GM12892 (cell line): ENCODE measurements at regions not wholly inside any gene's neighbourhood (a gene's known extent, or its start where the extent isn't known, plus 50 kb on each side); places are given as distances from the start of the nearest gene placed in this dataset.

Experiments
- DNase-seq: peaks from one replicate; pipeline ENCODE4 v3.0.0; 2011; ENCODE audit not compliant: insufficient read length
- FAIRE-seq: peaks from 2 replicates; lab custom pipeline; 2011; peaks lifted over from hg19 to GRCh38; lab: Jason Lieb, UNC
- POLR2A ChIP-seq: IDR thresholded peaks from 2 replicates; pipeline ENCODE4 v1.6.1; 2011; ENCODE audit warnings: low read depth, low read length, control low read depth
- POLR2AphosphoS5 ChIP-seq: IDR thresholded peaks from 2 replicates; pipeline ENCODE4 v1.6.1; 2011; ENCODE audit warnings: low read depth, low read length, control low read depth
- TAF1 ChIP-seq: IDR thresholded peaks from 2 replicates; pipeline ENCODE4 v1.6.1; 2011; ENCODE audit warnings: low read depth, mild to moderate bottlenecking, control low read depth, low read length, borderline replicate concordance

DNA sequence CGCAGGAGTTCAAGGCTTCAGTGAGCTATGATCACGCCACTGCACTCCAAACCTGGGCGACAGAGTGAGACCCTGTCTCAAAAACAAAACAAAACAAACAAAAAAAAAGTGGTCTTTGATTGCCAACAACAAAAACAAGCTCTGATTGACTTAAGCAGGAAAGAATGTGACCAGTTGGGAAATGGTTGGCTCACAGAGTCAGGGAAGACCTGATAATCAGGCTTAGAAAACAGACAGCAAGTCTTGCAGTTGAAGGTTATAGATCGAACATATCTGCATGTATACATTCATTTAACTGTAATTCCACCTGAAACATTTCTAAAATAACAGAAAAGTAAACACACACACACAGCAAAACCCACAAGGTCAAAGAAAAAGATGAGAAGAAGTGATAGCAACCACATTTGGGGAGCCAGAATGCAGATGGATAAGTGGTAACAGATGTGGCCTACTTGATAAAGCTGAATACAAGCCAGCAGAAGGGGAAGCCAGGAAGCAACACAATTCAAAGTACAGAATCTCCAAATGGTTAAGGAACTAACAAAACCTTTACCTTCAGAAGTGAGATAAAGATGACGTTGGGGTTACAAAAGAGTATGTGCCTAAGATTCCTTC, 699.9 kb upstream of the ZNF385D start:
- FAIRE-seq (no peak), DNase-seq (no peak)

DNA sequence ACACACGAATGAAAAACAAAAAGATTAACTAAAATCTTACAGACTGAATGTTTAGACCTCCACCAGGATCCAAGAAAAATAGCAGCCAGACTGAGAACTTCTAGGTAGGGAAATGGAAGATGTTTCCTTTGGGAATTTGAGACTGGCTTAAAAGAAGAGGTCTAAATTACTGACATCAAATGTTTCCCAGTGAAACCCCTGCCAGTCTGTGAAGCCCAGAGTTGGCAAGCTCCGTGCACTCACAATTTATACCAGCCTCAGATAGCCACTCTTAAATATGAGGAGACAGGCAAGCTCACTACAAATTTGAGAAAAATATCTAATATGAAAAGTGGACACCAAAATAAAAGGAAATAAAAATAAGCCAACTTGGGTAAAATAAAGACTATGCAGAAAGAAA, 700.5 kb upstream of the ZNF385D start:
- DNase-seq = no peak
- no peak for TF ChIP-seq POLR2A
- TF ChIP-seq POLR2AphosphoS5 = no peak
- no peak for TF ChIP-seq TAF1
- no peak for FAIRE-seq

More for the DNA sequence above, 699.9 kb upstream of the ZNF385D start:
- no peak for TF ChIP-seq TAF1
- TF ChIP-seq POLR2AphosphoS5 = no peak
- no peak for TF ChIP-seq POLR2A

DNA sequence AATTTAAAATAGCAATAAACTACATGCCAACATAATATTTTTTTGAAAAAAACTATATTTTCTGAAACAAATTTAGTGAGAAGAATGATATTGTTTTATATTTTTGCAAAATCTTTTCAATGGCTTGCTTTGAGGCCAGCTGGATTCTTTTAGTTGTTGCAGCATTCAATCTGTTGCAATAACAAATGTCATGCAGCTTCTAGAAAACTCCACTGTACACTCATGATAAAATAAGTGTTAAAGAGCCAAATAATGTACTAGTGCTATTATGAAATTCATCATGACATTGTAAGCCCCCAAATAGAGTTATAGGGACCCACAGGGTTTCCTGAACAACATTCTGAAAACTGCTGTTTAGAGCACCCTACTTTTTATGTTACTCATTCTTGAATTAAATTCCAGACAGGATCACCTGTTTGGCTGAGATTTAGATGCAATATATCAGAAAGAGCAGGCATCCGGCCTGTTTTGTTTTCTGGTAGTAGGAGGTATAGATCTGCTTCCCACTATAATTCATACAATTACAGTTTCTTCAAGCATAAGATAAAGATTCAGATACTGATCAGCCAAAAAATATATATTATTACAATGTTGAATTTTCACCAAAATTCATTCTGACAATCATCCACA, 703.0 kb upstream of the ZNF385D start:
- TF ChIP-seq POLR2A = no peak
- FAIRE-seq = no peak

DNA sequence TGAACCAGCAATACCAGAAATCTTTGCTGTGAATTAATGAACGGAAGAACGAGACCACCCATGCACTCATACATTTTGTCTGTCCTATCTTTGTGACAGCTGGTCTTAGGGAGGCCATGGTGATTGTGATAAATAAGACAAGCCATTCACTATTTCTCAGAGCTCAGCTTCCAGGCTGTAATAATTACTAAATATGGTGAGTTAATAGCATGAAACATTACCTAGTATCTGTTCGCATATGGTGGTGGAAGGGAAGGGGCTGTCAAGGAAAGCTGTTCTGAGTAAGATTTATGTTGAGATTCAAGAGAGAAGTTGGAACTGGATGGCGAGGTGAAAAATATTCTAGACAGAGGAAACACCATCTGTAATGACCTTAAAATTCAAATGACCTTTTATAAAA, 719.0 kb upstream of the ZNF385D start:
- no peak for FAIRE-seq
- DNase-seq = no peak
- TF ChIP-seq POLR2AphosphoS5 = no peak
- no peak for TF ChIP-seq TAF1

More for the DNA sequence above, 703.0 kb upstream of the ZNF385D start:
- DNase-seq = no peak

DNA sequence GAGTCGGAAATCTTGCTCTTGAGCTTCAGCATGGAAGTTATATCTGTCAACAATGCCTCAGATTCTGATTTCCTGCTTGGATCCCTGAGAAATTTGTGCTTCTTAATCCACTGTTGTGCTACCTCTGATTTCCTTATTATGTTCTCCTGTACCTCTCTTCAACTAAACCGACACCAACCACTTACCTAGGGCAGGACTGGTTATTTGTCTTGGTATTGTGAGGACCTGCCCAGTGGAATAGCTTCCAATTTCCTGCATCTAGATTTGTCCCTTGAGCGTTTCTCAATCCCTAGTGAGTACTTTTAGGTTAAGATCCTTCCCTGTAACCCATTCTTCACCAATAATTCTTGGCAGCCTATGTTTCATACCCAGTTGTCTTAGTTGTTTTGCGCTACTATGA, 720.5 kb upstream of the ZNF385D start:
- DNase-seq (no peak), FAIRE-seq (no peak)
- TF ChIP-seq POLR2AphosphoS5 = no peak
- no peak for TF ChIP-seq TAF1
- no peak for TF ChIP-seq POLR2A

DNA sequence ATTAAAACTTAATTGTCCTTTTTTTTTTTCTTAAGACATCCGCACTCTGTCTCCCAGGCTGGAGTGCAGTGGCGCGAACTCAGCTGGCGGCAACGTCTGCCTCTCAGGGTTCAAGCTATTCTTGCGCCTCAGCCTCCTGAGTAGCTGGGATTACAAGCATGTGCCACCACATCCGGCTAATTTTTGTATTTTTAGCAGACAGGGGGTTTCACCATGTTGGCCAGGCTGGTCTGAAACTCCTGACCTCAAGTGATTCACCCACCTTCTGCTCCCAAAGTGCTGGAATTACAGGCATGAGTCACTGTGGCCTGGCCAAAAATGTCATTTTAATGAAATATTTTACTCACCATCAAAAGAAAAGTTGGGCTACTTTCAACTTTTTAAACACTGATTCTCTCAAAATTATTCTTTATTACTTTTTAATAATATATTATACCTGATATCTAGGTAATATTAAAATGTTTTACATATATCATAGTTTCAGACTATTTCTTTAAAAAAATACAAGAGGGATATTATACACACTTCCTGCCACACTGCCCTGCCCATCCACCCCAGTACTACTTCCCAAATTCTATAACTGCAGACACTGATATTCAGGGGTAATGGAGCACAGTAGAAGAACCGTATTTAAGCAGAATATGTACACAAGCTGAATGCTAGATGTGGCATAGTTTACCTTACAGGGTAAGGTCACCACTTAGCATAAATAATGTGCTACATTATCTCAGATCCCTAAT, 723.9 kb upstream of the ZNF385D start:
- DNase-seq = no peak
- FAIRE-seq = no peak
- no peak for TF ChIP-seq TAF1
- TF ChIP-seq POLR2A = no peak
- no peak for TF ChIP-seq POLR2AphosphoS5

- no peak for FAIRE-seq
- DNase-seq = no peak
- TF ChIP-seq TAF1 (no peak), POLR2A (no peak), POLR2AphosphoS5 (no peak)
Measured at GRCh38 chr3:22475665-22476240, 724.7 kb upstream of the ZNF385D start.

DNA sequence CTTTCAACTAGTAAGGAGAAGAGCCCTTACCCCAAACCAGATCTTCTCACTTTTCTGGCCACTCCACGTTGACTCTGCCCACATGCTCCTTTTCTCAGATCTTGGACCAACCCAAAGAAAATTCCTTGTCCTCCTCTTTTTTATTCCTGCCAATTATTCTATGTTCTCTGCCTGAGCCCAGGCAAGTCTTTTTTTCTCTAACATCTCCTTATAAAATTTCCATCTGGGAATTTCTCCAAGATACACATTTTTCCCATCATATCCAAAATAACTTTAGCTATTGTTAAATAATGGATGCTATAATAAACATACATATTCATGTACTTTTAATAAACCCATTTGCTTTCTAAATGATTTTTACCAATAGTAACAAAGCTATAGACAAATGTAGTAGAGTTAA, 726.0 kb upstream of the ZNF385D start:
- FAIRE-seq (no peak), DNase-seq (no peak)
- TF ChIP-seq POLR2AphosphoS5 (no peak), POLR2A (no peak), TAF1 (no peak)

DNA sequence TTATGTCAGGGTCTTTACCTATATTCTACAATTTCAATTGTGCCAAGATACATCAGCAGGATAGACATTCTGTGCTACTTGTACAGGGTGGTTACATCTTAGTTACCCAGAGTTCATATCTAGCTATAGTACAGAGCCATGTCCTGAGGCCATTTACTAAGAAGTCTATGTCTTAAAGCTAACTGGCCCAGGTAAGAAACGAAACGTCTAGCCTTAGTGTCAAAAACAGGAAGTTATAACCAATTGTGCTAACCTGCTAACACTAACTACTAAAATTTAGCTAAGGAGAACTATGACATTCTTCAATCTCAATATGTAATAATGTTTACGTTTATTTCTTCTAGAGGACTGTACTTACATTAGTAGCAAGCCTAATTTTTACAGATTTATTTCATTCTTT, 717.2 kb upstream of the UBE2E2 start:
- FAIRE-seq (no peak), DNase-seq (no peak)
- TF ChIP-seq POLR2A (no peak), POLR2AphosphoS5 (no peak), TAF1 (no peak)

- FAIRE-seq (no peak), DNase-seq (no peak)
- TF ChIP-seq POLR2AphosphoS5 (no peak), TAF1 (no peak), POLR2A (no peak)
Measured at GRCh38 chr3:22490747-22491146, 712.4 kb upstream of the UBE2E2 start.

- DNase-seq (no peak), FAIRE-seq (no peak)
- TF ChIP-seq TAF1 = no peak
- no peak for TF ChIP-seq POLR2A
- TF ChIP-seq POLR2AphosphoS5 = no peak
Measured at GRCh38 chr3:22491344-22491743, 711.8 kb upstream of the UBE2E2 start.

DNA sequence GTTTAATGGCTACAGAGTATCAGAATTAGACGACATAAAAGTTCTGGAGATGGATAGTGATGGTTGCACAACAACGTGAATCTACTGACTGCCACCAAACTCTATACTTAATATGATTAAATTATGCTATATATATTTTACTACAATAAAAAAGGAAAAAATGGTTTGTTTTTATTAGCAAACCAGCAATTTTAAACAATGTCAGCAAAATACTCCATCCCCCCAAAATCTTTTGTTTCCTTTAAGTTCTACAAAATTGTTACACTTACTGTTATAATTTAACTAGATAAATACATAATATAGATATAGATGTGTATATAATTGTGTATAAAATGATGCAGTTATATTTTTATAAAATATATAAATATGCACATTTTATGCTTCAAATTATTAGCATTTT, 710.8 kb upstream of the UBE2E2 start:
- FAIRE-seq = no peak
- TF ChIP-seq POLR2AphosphoS5 (no peak), POLR2A (no peak), TAF1 (no peak)

DNA sequence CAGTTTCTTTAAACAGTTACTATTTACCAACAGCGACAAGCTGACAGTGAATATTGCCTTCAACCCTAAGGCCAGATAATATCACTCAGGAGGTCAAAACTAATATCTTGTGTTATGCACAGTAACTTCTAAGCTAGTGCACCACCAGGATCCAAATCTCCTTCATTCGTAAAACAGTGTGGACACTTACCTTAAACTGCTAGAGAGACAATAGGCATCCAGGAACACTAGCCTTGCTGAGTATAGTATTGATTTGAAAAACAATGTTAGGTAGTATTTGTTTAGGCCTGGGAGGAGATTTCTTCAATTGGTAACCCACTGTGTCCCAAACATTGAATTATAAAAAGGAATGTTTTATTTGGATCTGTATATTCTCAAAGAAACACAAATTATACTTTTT, 707.9 kb upstream of the UBE2E2 start:
- TF ChIP-seq POLR2A (no peak), POLR2AphosphoS5 (no peak), TAF1 (no peak)
- FAIRE-seq (no peak), DNase-seq (no peak)

More for the DNA sequence above, 710.8 kb upstream of the UBE2E2 start:
- DNase-seq = no peak
